IMR-90 (cell line): ENCODE measurements at regions not wholly inside any gene's neighbourhood (a gene's known extent, or its start where the extent isn't known, plus 50 kb on each side); places are given as distances from the start of the nearest gene placed in this dataset.

Experiments
- ATAC-seq: fragments of 200-7000 bp; cut with Tn5 transposase; 2 replicates; pipeline ENCODE4 v1.9.1; 2020; ENCODE audit warnings: low read depth, mild to moderate bottlenecking, moderate library complexity
- BruUV-seq: library from RNA; stranded (reverse); fragments of 400-500 nt; replicated peaks from 2 replicates; lab custom pipeline; 2021; lab: Mats Ljungman, UMichigan
- CTCF ChIA-PET: fragments of 300-600 bp; formaldehyde crosslinking; extraction: SDS; loops from one replicate; lab custom pipeline; 2021; ENCODE audit warnings: antibody characterized with exemption; lab: Yijun Ruan, JAX
- POLR2A ChIA-PET: fragments of 300-600 bp; sonication (Branson Sonifier 250); formaldehyde crosslinking; loops from one replicate; lab custom pipeline; 2022; ENCODE audit warnings: antibody characterized with exemption; ENCODE audit not compliant: unreplicated experiment; lab: Charles Lee
- DNase-seq: peaks from one replicate; pipeline ENCODE4 v3.0.0; 2013
- H2AFZ ChIP-seq: replicated peaks from 2 replicates; pipeline ENCODE3; 2013; ENCODE audit warnings: low read length, mild to moderate bottlenecking; ENCODE audit not compliant: poor library complexity
- H2AK5ac ChIP-seq: 2 replicates; pipeline ENCODE4 v1.6.1; 2013; ENCODE audit warnings: low read depth, low read length, inconsistent platforms
- H2AK9ac ChIP-seq: replicated peaks from 2 replicates; pipeline ENCODE3; 2013; ENCODE audit warnings: mild to moderate bottlenecking, low read depth, low read length, moderate library complexity; ENCODE audit not compliant: poor library complexity
- H2BK120ac ChIP-seq: 2 replicates; pipeline ENCODE4 v1.6.1; 2013; ENCODE audit warnings: low read depth, low read length, inconsistent platforms
- H2BK15ac ChIP-seq: 3 replicates; pipeline ENCODE4 v1.6.1; 2013; ENCODE audit warnings: low read depth, low read length, inconsistent platforms
- H2BK20ac ChIP-seq: 2 replicates; pipeline ENCODE4 v1.6.1; 2013; ENCODE audit warnings: low read depth, mild to moderate bottlenecking, inconsistent platforms, low read length, moderate library complexity
- H2BK5ac ChIP-seq: 2 replicates; pipeline ENCODE4 v1.6.1; 2013; ENCODE audit warnings: mild to moderate bottlenecking, low read depth, low read length, inconsistent platforms; ENCODE audit not compliant: poor library complexity, severe bottlenecking
- H3K14ac ChIP-seq: replicated peaks from 2 replicates; pipeline ENCODE4 v1.6.1; 2013; ENCODE audit warnings: low read depth, low read length, inconsistent platforms
- H3K18ac ChIP-seq: 2 replicates; pipeline ENCODE4 v1.6.1; 2013; ENCODE audit warnings: low read depth, low read length, control low read depth
- H3K23ac ChIP-seq: 2 replicates; pipeline ENCODE4 v1.6.1; 2013; ENCODE audit warnings: low read depth, low read length, inconsistent platforms
- H3K27ac ChIP-seq: 2 replicates; pipeline ENCODE4 v1.5.1; 2013; ENCODE audit warnings: mild to moderate bottlenecking, control low read depth, low read length; ENCODE audit not compliant: insufficient read depth
- H3K27me3 ChIP-seq: 2 replicates; pipeline ENCODE4 v1.6.1; 2013; ENCODE audit warnings: low read length; ENCODE audit not compliant: control insufficient read depth, insufficient read depth
- H3K36me3 ChIP-seq: 2 replicates; pipeline ENCODE4 v1.6.1; 2013; ENCODE audit warnings: low read length, mixed read lengths; ENCODE audit not compliant: control insufficient read depth, insufficient read depth
- H3K4ac ChIP-seq: 2 replicates; pipeline ENCODE4 v1.6.1; 2013; ENCODE audit warnings: low read depth, low read length, inconsistent platforms
- H3K4me1 ChIP-seq: 2 replicates; pipeline ENCODE4 v1.6.1; 2013; ENCODE audit warnings: low read length, mixed read lengths; ENCODE audit not compliant: control insufficient read depth, insufficient read depth
- H3K4me2 ChIP-seq: 2 replicates; pipeline ENCODE4 v1.6.1; 2013; ENCODE audit warnings: low read depth, mild to moderate bottlenecking, control low read depth, low read length, moderate library complexity
- H3K4me3 ChIP-seq: 2 replicates; pipeline ENCODE4 v1.5.1; 2013; ENCODE audit warnings: low read depth, mild to moderate bottlenecking, control low read depth, low read length, moderate library complexity; ENCODE audit not compliant: insufficient read depth
- H3K56ac ChIP-seq: 2 replicates; pipeline ENCODE4 v1.6.1; 2013; ENCODE audit warnings: low read length, inconsistent platforms; ENCODE audit not compliant: insufficient read depth; ENCODE audit errors: extremely low read depth
- H3K79me1 ChIP-seq, 2 experiments: 2 replicates each; pipeline ENCODE4 v1.6.1; 2013; ENCODE audit warnings: low read length in 2 of 2, inconsistent platforms in 1 of 2, low read depth in 1 of 2
- H3K9ac ChIP-seq: 2 replicates; pipeline ENCODE4 v1.6.1; 2013; ENCODE audit warnings: low read depth, low read length, control low read depth
- H3K9me1 ChIP-seq: 2 replicates; pipeline ENCODE4 v1.6.1; 2013; ENCODE audit warnings: low read length, inconsistent platforms; ENCODE audit not compliant: insufficient read depth
- H3K9me3 ChIP-seq: 2 replicates; pipeline ENCODE4 v1.6.1; 2013; ENCODE audit warnings: low read length; ENCODE audit not compliant: control insufficient read depth, insufficient read depth
- H4K20me1 ChIP-seq: 2 replicates; pipeline ENCODE4 v1.6.1; 2013; ENCODE audit warnings: low read length, inconsistent platforms; ENCODE audit not compliant: insufficient read depth
- H4K5ac ChIP-seq: 2 replicates; pipeline ENCODE4 v1.6.1; 2013; ENCODE audit warnings: mild to moderate bottlenecking, low read depth, low read length, control low read depth
- H4K8ac ChIP-seq, 2 experiments: 2 replicates each; pipeline ENCODE4 v1.6.1; 2013; ENCODE audit warnings: low read depth in 2 of 2, low read length in 2 of 2, control low read depth in 1 of 2, inconsistent platforms in 1 of 2
- H4K91ac ChIP-seq: 2 replicates; pipeline ENCODE4 v1.6.1; 2013; ENCODE audit warnings: low read depth, low read length, inconsistent platforms; ENCODE audit not compliant: insufficient read depth
- BHLHE40 ChIP-seq: fragments of 150-350 bp; IDR thresholded peaks from 2 replicates; pipeline ENCODE4 v1.6.1; 2016; ENCODE audit warnings: mild to moderate bottlenecking, low read depth, low read length
- CHD1 ChIP-seq: IDR thresholded peaks from 2 replicates; pipeline ENCODE4 v1.6.1; 2012; ENCODE audit warnings: low read depth, low read length, improper control_type of control experiment
- FOS ChIP-seq: fragments of 150-350 bp; IDR thresholded peaks from 2 replicates; pipeline ENCODE4 v1.6.1; 2016; ENCODE audit warnings: low read depth, low read length
- NFE2L2 ChIP-seq: fragments of 150-350 bp; IDR thresholded peaks from 2 replicates; pipeline ENCODE4 v1.6.1; 2016; ENCODE audit warnings: low read depth, mild to moderate bottlenecking, low read length
- POLR2A ChIP-seq: IDR thresholded peaks from 2 replicates; pipeline ENCODE4 v1.6.1; 2012; ENCODE audit warnings: mild to moderate bottlenecking, low read depth, low read length
- RFX5 ChIP-seq: IDR thresholded peaks from 2 replicates; pipeline ENCODE4 v1.8.0; 2012; ENCODE audit warnings: low read depth, mild to moderate bottlenecking, low read length, moderate library complexity
- dilution Hi-C: fragments of 300-500 bp; cut with HindIII; formaldehyde crosslinking; loops from one replicate; pipeline ENCODE4 v1.14.3; 2018; ENCODE audit warnings: low sequenced_read_pairs; ENCODE audit not compliant: unreplicated experiment
- in situ Hi-C: fragments of 300-500 bp; cut with MboI; formaldehyde crosslinking; loops from 3 replicates; pipeline ENCODE4 v1.14.3; 2019; ENCODE audit warnings: low sequenced_read_pairs, inconsistent platforms, mixed read lengths
- intact Hi-C: fragments of 100-400 bp; cut with micrococcal nuclease; formaldehyde crosslinking; loops from 2 replicates; pipeline ENCODE4 v1.10.0; 2022

DNA sequence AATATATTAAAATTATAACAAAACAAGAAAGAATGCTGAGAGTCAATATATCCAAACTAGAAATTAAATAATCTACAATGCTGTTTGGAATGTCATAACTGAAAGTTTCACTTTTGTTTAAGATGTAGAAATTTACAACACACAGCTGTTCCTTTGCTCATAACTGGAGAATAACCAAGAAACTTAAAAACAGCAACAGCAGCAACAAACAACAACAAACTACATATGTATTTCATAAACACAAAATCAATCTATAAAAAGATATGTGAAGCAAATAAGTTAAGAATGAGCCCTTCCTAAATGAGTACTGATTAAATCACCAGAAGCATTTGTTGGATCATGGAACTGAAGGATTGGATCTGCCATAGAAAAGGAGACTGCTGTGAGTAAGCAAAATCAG lies 456.5 kb upstream of the ZNF804A start:
- dilution Hi-C loops = no loop called here
- in situ Hi-C loops = no loop called here
- no peak overlapping the region for H3K4me3 ChIP-seq
- no peak overlapping the region for H3K4me2 ChIP-seq
- no peak overlapping the region for H2AK9ac ChIP-seq
- H3K79me1 ChIP-seq = no peaks in the 10 kb centered on the region
- ATAC-seq (no peak), DNase-seq (no peak)
- H3K4ac ChIP-seq = no peak overlapping the region
- H4K20me1 ChIP-seq = no peaks in the 10 kb centered on the region
- H2AFZ ChIP-seq = no peak overlapping the region
- H4K8ac ChIP-seq = no peak overlapping the region
- H3K9ac ChIP-seq = no peak overlapping the region
- H3K36me3 ChIP-seq = no peaks in the 10 kb centered on the region
- no peaks in the 10 kb centered on the region for H3K4me1 ChIP-seq
- no peak overlapping the region for H2BK120ac ChIP-seq
- no peak overlapping the region for H2BK5ac ChIP-seq
- no peak overlapping the region for H3K27ac ChIP-seq
- H3K9me1 ChIP-seq = no peaks in the 10 kb centered on the region
- no peak overlapping the region for H4K5ac ChIP-seq
- H4K91ac ChIP-seq = no peak overlapping the region
- no peak overlapping the region for H3K23ac ChIP-seq
- TF ChIP-seq FOS (no peak), NFE2L2 (no peak), BHLHE40 (no peak), CHD1 (no peak), POLR2A (no peak), RFX5 (no peak)
- no peak overlapping the region for H3K14ac ChIP-seq
- H3K27me3 ChIP-seq = no peaks in the 10 kb centered on the region
- ChIA-PET POLR2A (no interaction called here), CTCF (no interaction called here)
- H3K9me3 ChIP-seq = peaks cover 15% of the 10 kb centered on the region
- BruUV-seq = no TSS peak
- no peak overlapping the region for H3K56ac ChIP-seq
- no peak overlapping the region for H2AK5ac ChIP-seq
- intact Hi-C loops = no loop called here
- no peak overlapping the region for H2BK15ac ChIP-seq
- no peak overlapping the region for H3K18ac ChIP-seq
- H2BK20ac ChIP-seq = no peak overlapping the region
